Tibial nerve (tissue), 3 donors: ENCODE measurements at regions not wholly inside any gene's neighbourhood (a gene's known extent, or its start where the extent isn't known, plus 50 kb on each side); places are given as distances from the start of the nearest gene placed in this dataset.

Source experiments
- POLR2A ChIP-seq, 2 donors: fragments of 450-650 bp; IDR thresholded peaks; one replicate each; pipeline ENCODE4 v1.6.1; 2017; ENCODE audit warnings: antibody characterized with exemption in 2 of 2, mild to moderate bottlenecking in 2 of 2, moderate library complexity in 2 of 2
- TF ChIP-seq, protein P1 (sequence below), 5 experiments: fragments of 200-600 bp in 3 of 5; fragments of 450-650 bp in 2 of 5; sonication (generic) in 3 of 5; IDR thresholded peaks; one replicate each; pipeline ENCODE4 v1.5.1; 2016 to 2019; ENCODE audit warnings: antibody characterized with exemption in 5 of 5, mild to moderate bottlenecking in 3 of 5, moderate library complexity in 2 of 5

- TF ChIP-seq POLR2A (IDR thresholded peaks at IDR 0.05) = no peak
- TF ChIP-seq, protein P1, sequence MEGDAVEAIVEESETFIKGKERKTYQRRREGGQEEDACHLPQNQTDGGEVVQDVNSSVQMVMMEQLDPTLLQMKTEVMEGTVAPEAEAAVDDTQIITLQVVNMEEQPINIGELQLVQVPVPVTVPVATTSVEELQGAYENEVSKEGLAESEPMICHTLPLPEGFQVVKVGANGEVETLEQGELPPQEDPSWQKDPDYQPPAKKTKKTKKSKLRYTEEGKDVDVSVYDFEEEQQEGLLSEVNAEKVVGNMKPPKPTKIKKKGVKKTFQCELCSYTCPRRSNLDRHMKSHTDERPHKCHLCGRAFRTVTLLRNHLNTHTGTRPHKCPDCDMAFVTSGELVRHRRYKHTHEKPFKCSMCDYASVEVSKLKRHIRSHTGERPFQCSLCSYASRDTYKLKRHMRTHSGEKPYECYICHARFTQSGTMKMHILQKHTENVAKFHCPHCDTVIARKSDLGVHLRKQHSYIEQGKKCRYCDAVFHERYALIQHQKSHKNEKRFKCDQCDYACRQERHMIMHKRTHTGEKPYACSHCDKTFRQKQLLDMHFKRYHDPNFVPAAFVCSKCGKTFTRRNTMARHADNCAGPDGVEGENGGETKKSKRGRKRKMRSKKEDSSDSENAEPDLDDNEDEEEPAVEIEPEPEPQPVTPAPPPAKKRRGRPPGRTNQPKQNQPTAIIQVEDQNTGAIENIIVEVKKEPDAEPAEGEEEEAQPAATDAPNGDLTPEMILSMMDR (IDR thresholded peaks at IDR 0.05) = no peak
These were observed 340.2 kb upstream of the NOVA1 start for GRCh38 chr14:26938054-26938453.
